ENCODE measurements at regions not wholly inside any gene's neighbourhood (a gene's known extent, or its start where the extent isn't known, plus 50 kb on each side); places are given as distances from the start of the nearest gene placed in this dataset.

DNA sequence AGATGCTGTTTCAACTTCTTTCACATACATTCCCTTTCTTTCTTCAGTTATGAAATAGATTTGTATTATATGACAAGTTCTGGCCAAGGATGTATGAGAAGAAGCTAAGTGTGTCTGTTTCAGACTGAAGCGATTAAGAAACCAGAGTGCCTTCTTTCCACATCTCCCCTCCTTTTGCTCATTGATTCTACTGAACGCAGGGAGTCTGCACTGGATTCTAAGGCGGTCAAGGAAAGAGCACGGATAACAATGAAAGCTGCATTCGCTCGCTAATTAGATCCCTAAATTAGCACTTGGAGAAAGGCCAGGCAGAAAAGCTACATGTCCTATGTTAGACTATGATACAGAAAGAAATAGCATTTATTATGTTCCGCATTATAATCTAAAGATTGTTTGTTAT, 267.7 kb downstream of the HAO1 start:
- no peaks in the 10 kb centered on the region for H3K4me1 ChIP-seq
- no peaks in the 10 kb centered on the region for H3K36me3 ChIP-seq
- no peaks in the 10 kb centered on the region for H3K27me3 ChIP-seq
- ATAC-seq = no peak
- 71 to 76% methylated on average over 7 of the region's 7 CpGs for WGBS, 2 donors
- no peaks in the 10 kb centered on the region for H3K9me3 ChIP-seq
- no peak for FAIRE-seq
- DNase-seq = no peak
- no peak overlapping the region for H3K4me3 ChIP-seq
- H3K27ac ChIP-seq = no peak overlapping the region
- intact Hi-C loops (cut with DNase I) = no loop called here
- TF ChIP-seq, protein P1, sequence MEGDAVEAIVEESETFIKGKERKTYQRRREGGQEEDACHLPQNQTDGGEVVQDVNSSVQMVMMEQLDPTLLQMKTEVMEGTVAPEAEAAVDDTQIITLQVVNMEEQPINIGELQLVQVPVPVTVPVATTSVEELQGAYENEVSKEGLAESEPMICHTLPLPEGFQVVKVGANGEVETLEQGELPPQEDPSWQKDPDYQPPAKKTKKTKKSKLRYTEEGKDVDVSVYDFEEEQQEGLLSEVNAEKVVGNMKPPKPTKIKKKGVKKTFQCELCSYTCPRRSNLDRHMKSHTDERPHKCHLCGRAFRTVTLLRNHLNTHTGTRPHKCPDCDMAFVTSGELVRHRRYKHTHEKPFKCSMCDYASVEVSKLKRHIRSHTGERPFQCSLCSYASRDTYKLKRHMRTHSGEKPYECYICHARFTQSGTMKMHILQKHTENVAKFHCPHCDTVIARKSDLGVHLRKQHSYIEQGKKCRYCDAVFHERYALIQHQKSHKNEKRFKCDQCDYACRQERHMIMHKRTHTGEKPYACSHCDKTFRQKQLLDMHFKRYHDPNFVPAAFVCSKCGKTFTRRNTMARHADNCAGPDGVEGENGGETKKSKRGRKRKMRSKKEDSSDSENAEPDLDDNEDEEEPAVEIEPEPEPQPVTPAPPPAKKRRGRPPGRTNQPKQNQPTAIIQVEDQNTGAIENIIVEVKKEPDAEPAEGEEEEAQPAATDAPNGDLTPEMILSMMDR (IDR thresholded peaks at IDR 0.05) = no peak

GRCh38 chr20:7673841-7674240, 266.4 kb downstream of the HAO1 start:
- intact Hi-C loops (cut with DNase I) = no loop called here
- H3K4me1 ChIP-seq = no peaks in the 10 kb centered on the region
- H3K4me3 ChIP-seq = no peak overlapping the region
- no peaks in the 10 kb centered on the region for H3K36me3 ChIP-seq
- no peak for FAIRE-seq
- no peaks in the 10 kb centered on the region for H3K27me3 ChIP-seq
- ATAC-seq = no peak
- DNase-seq = no peak
- H3K27ac ChIP-seq = no peak overlapping the region
- H3K9me3 ChIP-seq = no peaks in the 10 kb centered on the region
- TF ChIP-seq, protein P1 (IDR thresholded peaks at IDR 0.05) = no peak
- WGBS, 2 donors = 77 to 89% methylated on average over 2 of the region's 2 CpGs

DNA sequence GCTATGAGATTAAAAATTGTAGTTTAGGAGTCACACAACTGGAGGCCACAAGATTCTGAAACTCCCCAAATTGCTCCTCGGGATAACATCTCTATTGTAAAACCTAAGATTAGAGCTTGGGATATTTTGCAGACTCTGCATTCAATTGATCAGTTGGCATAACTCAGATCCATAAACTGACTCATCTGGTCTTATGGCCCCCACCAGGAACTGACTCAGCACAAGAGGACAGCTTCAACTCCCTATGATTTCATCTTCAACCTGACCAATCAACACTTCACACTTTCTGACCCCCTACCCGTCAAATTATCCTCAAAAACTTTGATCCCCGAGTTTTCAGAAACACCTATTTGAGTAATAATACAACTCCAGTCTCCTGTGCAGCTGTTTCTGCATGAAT, 257.3 kb downstream of the HAO1 start:
- 64 to 80% methylated on average over 3 of the region's 3 CpGs for WGBS, 2 donors
- no peak for ATAC-seq
- no peak for FAIRE-seq

DNA sequence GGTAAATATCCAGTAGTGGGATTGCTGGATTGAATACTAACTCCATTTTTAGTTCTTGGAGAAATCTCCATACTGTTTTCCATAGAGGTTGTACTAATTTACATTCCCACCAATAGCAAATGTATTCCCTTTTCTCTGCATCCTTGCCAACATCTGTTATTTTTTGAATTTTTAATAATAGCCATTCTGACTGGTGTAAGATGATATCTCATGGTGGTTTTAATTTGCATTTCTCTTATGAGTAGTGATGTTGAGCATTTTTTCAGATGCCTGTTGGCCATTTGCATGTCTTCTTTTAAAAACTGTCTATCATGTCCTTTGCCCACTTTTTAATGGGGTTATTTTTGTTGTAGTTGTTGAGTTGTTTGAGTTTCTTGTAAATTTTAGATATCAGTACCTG, 253.2 kb downstream of the HAO1 start:
- no peak overlapping the region for H3K27ac ChIP-seq
- H3K36me3 ChIP-seq = no peaks in the 10 kb centered on the region
- H3K4me1 ChIP-seq = no peaks in the 10 kb centered on the region
- intact Hi-C loops (cut with DNase I) = no loop called here
- no peaks in the 10 kb centered on the region for H3K27me3 ChIP-seq
- FAIRE-seq = no peak
- TF ChIP-seq, protein P1 (IDR thresholded peaks at IDR 0.05) = no peak
- DNase-seq = no peak
- H3K9me3 ChIP-seq = no peaks in the 10 kb centered on the region
- H3K4me3 ChIP-seq = no peak overlapping the region
- no peak for ATAC-seq

More for the DNA sequence above, 257.3 kb downstream of the HAO1 start:
- no peak for DNase-seq
- Histone ChIP-seq H3K4me3 (no peak overlapping the region), H3K27ac (no peak overlapping the region), H3K4me1 (no peaks in the 10 kb centered on the region), H3K9me3 (no peaks in the 10 kb centered on the region), H3K27me3 (no peaks in the 10 kb centered on the region), H3K36me3 (no peaks in the 10 kb centered on the region)
- intact Hi-C loops (cut with DNase I) = no loop called here
- TF ChIP-seq, protein P1 (IDR thresholded peaks at IDR 0.05) = no peak

GRCh38 chr20:7689151-7689550, 251.1 kb downstream of the HAO1 start:
- no peak for ATAC-seq
- intact Hi-C loops (cut with DNase I) = no loop called here
- Histone ChIP-seq H3K27me3 (no peaks in the 10 kb centered on the region), H3K4me1 (no peaks in the 10 kb centered on the region), H3K4me3 (no peak overlapping the region), H3K9me3 (no peaks in the 10 kb centered on the region), H3K27ac (no peak overlapping the region), H3K36me3 (no peaks in the 10 kb centered on the region)
- DNase-seq = no peak
- TF ChIP-seq, protein P1 (IDR thresholded peaks at IDR 0.05) = no peak
- no peak for FAIRE-seq
- 72 to 88% methylated on average over 3 of the region's 3 CpGs for WGBS, 2 donors
